ENCODE measurements at regions not wholly inside any gene's neighbourhood (a gene's known extent, or its start where the extent isn't known, plus 50 kb on each side); places are given as distances from the start of the nearest gene placed in this dataset.

- 94% methylated on average over 3 of the region's 3 CpGs for WGBS
- intact Hi-C loops (cut with DNase I): no loop called here
- H3K4me1 ChIP-seq: no peaks in the 10 kb centered on the region
- no peak for DNase-seq (ENCODE audit: extremely low spot score)
- no peaks in the 10 kb centered on the region for H3K27me3 ChIP-seq
- no peak overlapping the region for H3K27ac ChIP-seq (replicated peaks in 1 of 4)
- TF ChIP-seq POLR2A (IDR thresholded peaks at IDR 0.05; ENCODE audit: low read depth): no peak
- TF ChIP-seq, protein P1, sequence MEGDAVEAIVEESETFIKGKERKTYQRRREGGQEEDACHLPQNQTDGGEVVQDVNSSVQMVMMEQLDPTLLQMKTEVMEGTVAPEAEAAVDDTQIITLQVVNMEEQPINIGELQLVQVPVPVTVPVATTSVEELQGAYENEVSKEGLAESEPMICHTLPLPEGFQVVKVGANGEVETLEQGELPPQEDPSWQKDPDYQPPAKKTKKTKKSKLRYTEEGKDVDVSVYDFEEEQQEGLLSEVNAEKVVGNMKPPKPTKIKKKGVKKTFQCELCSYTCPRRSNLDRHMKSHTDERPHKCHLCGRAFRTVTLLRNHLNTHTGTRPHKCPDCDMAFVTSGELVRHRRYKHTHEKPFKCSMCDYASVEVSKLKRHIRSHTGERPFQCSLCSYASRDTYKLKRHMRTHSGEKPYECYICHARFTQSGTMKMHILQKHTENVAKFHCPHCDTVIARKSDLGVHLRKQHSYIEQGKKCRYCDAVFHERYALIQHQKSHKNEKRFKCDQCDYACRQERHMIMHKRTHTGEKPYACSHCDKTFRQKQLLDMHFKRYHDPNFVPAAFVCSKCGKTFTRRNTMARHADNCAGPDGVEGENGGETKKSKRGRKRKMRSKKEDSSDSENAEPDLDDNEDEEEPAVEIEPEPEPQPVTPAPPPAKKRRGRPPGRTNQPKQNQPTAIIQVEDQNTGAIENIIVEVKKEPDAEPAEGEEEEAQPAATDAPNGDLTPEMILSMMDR (IDR thresholded peaks at IDR 0.05): no peak
- H3K4me3 ChIP-seq: no peak overlapping the region
- H3K36me3 ChIP-seq: no peaks in the 10 kb centered on the region
- H3K9me3 ChIP-seq: peaks cover 0 to 6% (median 3%) of the 10 kb centered on the region in 4 donors
Observed at GRCh38 chr20:11186301-11187008, 512.7 kb upstream of the JAG1 start.

DNA sequence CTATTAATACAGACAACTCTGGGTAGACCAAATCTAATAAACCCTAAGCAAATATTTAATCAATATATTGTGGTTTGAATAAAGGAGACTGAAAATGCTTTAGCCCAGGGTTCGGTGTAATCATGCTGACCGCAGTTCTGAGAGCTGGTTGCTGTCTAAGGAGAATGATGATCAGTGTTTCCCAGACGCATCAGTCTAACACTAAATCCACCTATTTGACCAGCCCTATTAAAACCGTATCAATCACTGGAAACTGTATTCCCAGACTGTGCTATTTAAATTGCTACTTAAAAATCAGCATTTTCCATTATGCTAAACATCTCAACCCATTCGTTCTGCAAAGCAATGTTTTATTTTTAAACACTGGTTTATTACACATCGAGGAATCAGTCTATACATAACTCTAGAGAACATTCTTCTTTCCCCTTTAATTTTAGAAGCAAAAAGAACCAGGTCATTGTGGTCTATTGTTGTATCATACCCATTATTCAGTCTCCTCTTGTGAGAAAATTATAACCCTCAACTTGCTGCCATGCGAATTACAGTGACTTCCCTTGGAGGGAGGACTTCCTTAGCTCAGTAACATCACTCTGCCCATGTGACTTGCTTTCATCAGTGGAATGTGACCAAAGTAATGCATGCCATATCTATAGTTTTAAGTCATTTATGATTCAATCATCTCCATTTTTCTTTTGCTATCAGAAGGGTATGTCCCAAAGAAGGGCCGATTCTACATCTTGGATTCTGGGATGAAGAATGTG, 515.2 kb upstream of the JAG1 start:
- H3K27me3 ChIP-seq: no peaks in the 10 kb centered on the region
- intact Hi-C loops (cut with DNase I): no loop called here
- DNase-seq (ENCODE audit: extremely low spot score): no peak
- 83% methylated on average over 8 of the region's 8 CpGs for WGBS
- peaks cover 0 to 6% (median 3%) of the 10 kb centered on the region in 4 donors for H3K9me3 ChIP-seq
- TF ChIP-seq POLR2AphosphoS5 (IDR thresholded peaks at IDR 0.05): no peak
- TF ChIP-seq, protein P1 (IDR thresholded peaks at IDR 0.05): no peak
- no peak for TF ChIP-seq EP300 (IDR thresholded peaks at IDR 0.05)
- no peak for TF ChIP-seq POLR2A (IDR thresholded peaks at IDR 0.05; ENCODE audit: low read depth)
- no peaks in the 10 kb centered on the region for H3K36me3 ChIP-seq
- H3K27ac ChIP-seq (replicated peaks in 1 of 4): no peak overlapping the region
- H3K4me3 ChIP-seq: no peak overlapping the region
- no peaks in the 10 kb centered on the region for H3K4me1 ChIP-seq

- no peaks in the 10 kb centered on the region for H3K27me3 ChIP-seq
- peaks cover 0 to 9% (median 0%) of the 10 kb centered on the region in 4 donors for H3K4me1 ChIP-seq
- WGBS: 92% methylated on average over 2 of the region's 2 CpGs
- TF ChIP-seq EP300 (IDR thresholded peaks at IDR 0.05): no peak
- TF ChIP-seq, protein P1 (IDR thresholded peaks at IDR 0.05): no peak
- TF ChIP-seq POLR2A (IDR thresholded peaks at IDR 0.05; ENCODE audit: low read depth): no peak
- TF ChIP-seq POLR2AphosphoS5 (IDR thresholded peaks at IDR 0.05): no peak
- no peaks in the 10 kb centered on the region for H3K36me3 ChIP-seq
- H3K4me3 ChIP-seq: no peak overlapping the region
- intact Hi-C loops (cut with DNase I): no loop called here
- no peak for DNase-seq (ENCODE audit: extremely low spot score)
- no peaks in the 10 kb centered on the region for H3K9me3 ChIP-seq
- no peak overlapping the region for H3K27ac ChIP-seq (replicated peaks in 1 of 4)
Observed at GRCh38 chr20:11190741-11191140, 516.9 kb upstream of the JAG1 start.

DNA sequence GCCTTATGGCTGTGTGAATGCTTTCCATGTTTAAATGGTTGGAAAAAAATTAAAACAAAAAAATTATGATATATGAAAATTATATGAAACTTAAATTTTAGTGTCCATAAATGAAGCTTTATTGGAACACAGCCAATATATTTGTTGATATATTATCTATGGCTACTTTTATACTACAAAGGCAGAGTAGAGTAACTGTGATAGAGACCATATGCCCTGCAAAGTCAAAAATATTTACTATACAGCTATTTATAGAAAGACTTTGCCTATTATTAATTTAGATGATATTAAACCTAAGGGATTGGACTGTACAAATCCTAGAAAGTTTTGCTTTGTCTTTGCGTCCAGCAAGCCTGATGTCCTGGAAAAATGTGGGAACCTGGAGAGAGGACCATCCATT, 518.3 kb upstream of the JAG1 start:
- Histone ChIP-seq H3K4me1 (peaks cover 0 to 19% (median 0%) of the 10 kb centered on the region in 4 donors), H3K27ac (replicated peaks in 1 of 4) (no peak overlapping the region), H3K9me3 (no peaks in the 10 kb centered on the region), H3K4me3 (no peak overlapping the region), H3K36me3 (no peaks in the 10 kb centered on the region), H3K27me3 (no peaks in the 10 kb centered on the region)
- no peak for DNase-seq (ENCODE audit: extremely low spot score)
- 61% methylated on average over 1 of the region's 1 CpG for WGBS
- TF ChIP-seq EP300 (IDR thresholded peaks at IDR 0.05) (no peak), POLR2A (IDR thresholded peaks at IDR 0.05; ENCODE audit: low read depth) (no peak), POLR2AphosphoS5 (IDR thresholded peaks at IDR 0.05) (no peak)
- TF ChIP-seq, protein P1 (IDR thresholded peaks at IDR 0.05): no peak
- intact Hi-C loops (cut with DNase I): no loop called here
